ENCODE measurements at regions not wholly inside any gene's neighbourhood (a gene's known extent, or its start where the extent isn't known, plus 50 kb on each side); places are given as distances from the start of the nearest gene placed in this dataset.

DNA sequence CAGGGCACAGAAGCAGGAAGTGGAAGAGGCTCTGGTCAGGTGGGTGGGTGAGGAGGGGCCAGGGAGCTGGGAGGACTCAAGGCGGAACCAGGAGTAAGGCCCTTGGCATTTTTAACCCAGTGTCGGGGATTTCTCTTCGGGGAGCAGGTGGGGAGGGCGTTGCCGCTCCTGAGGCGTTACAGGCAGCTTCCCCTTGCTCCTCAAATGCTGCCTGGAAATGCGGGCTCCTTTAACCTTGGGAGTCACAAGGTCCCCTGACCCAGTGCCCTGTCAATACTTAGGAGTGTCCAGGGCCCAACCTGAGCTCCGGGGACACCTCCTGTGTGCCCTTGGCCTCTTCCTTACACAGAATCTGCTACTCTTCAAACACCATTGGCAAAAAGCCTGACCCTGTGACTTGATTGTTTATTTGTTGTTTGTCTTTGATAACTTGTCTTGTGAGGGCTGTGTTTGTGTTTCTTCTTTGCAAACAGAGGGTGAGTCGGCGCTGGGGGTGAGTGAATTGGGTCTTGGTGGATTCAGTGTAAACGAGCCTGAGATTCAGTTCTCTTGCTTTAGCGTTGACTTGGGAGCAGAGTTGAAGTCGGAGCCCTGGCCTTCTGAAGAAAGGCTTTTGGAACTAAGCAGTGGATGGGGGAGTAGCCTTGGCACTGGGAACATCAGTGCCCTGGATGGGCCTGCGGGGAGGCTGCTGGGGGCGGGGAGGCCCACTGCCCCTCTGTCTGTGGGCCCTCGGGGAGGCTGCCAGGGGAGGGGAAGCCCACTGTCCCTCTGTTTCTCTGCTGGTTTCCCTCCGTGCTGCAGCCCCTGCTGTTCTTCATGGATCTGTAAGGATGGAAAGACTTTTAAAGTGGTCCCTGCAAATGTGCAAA lies 300.7 kb upstream of the IRX4 start:
- no peaks in the 10 kb centered on the region for H3K9me3 ChIP-seq (ENCODE audit: insufficient read depth, low read length, severe bottlenecking)
- H3K9ac ChIP-seq (ENCODE audit: low read depth, low read length), result no peak overlapping the region

DNA sequence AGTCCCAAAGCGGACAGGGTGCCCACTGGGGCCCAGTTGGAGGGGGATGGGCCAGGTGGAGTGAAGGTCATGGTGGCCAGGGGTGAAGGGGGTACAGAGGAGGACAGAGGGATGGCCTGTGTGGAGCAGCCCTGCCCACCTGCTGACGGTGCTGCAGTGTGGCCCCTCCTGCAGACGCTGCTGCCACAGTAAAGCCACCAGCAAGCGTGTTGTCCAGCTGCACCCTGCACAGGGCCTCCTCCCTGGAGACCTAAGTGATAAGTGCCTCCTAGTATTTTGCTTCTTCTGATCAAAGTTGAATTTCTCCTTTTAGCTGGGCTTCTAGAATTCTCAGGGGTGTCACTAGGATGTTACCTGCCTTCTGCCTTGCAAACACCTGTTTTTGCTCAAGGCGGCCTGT lies 299.3 kb upstream of the IRX4 start:
- TF ChIP-seq, protein P1, sequence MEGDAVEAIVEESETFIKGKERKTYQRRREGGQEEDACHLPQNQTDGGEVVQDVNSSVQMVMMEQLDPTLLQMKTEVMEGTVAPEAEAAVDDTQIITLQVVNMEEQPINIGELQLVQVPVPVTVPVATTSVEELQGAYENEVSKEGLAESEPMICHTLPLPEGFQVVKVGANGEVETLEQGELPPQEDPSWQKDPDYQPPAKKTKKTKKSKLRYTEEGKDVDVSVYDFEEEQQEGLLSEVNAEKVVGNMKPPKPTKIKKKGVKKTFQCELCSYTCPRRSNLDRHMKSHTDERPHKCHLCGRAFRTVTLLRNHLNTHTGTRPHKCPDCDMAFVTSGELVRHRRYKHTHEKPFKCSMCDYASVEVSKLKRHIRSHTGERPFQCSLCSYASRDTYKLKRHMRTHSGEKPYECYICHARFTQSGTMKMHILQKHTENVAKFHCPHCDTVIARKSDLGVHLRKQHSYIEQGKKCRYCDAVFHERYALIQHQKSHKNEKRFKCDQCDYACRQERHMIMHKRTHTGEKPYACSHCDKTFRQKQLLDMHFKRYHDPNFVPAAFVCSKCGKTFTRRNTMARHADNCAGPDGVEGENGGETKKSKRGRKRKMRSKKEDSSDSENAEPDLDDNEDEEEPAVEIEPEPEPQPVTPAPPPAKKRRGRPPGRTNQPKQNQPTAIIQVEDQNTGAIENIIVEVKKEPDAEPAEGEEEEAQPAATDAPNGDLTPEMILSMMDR (IDR thresholded peaks at IDR 0.05; ENCODE audit: borderline replicate concordance, extremely low read depth, low read length, poor library complexity, severe bottlenecking), result no peak
- TF ChIP-seq EZH2 (IDR thresholded peaks at IDR 0.05; ENCODE audit: borderline replicate concordance, low read depth, low read length, severe bottlenecking), result no peak
- ATAC-seq (ENCODE audit: insufficient read depth, low read depth), result no peak
- Histone ChIP-seq H3K36me3 (ENCODE audit: insufficient read depth, low read length) (no peaks in the 10 kb centered on the region), H3K4me3 (ENCODE audit: low read depth in 1 of 2, low read length in 2 of 2) (no peak overlapping the region), H3K79me2 (ENCODE audit: insufficient read depth, low read length) (no peaks in the 10 kb centered on the region), H3K9me3 (ENCODE audit: insufficient read depth, low read length, severe bottlenecking) (no peaks in the 10 kb centered on the region), H2AFZ (ENCODE audit: low read depth, low read length) (no peak overlapping the region), H3K4me1 (ENCODE audit: insufficient read depth, low read length) (no peaks in the 10 kb centered on the region), H4K20me1 (ENCODE audit: insufficient read depth, low read length) (no peaks in the 10 kb centered on the region), H3K27ac (ENCODE audit: low read length) (no peak overlapping the region), H3K4me2 (ENCODE audit: insufficient read depth, low read length) (no peak overlapping the region), H3K27me3 (ENCODE audit: insufficient read depth, low read length, poor library complexity) (peaks cover 4% of the 10 kb centered on the region), H3K9ac (ENCODE audit: low read depth, low read length) (no peak overlapping the region)
- no peak for DNase-seq

More for the DNA sequence above, 300.7 kb upstream of the IRX4 start:
- H3K36me3 ChIP-seq (ENCODE audit: insufficient read depth, low read length), result no peaks in the 10 kb centered on the region
- DNase-seq (no peak), ATAC-seq (ENCODE audit: insufficient read depth, low read depth) (no peak)
- no peak overlapping the region for H3K4me2 ChIP-seq (ENCODE audit: insufficient read depth, low read length)
- no peaks in the 10 kb centered on the region for H4K20me1 ChIP-seq (ENCODE audit: insufficient read depth, low read length)
- no peak overlapping the region for H2AFZ ChIP-seq (ENCODE audit: low read depth, low read length)
- no peak overlapping the region for H3K4me3 ChIP-seq (ENCODE audit: low read depth in 1 of 2, low read length in 2 of 2)
- H3K27ac ChIP-seq (ENCODE audit: low read length), result no peak overlapping the region
- no peaks in the 10 kb centered on the region for H3K79me2 ChIP-seq (ENCODE audit: insufficient read depth, low read length)
- peaks cover 4% of the 10 kb centered on the region for H3K27me3 ChIP-seq (ENCODE audit: insufficient read depth, low read length, poor library complexity)
- no peak for TF ChIP-seq EZH2 (IDR thresholded peaks at IDR 0.05; ENCODE audit: borderline replicate concordance, low read depth, low read length, severe bottlenecking)
- TF ChIP-seq, protein P1 (IDR thresholded peaks at IDR 0.05; ENCODE audit: borderline replicate concordance, extremely low read depth, low read length, poor library complexity, severe bottlenecking), result no peak
- no peaks in the 10 kb centered on the region for H3K4me1 ChIP-seq (ENCODE audit: insufficient read depth, low read length)

DNA sequence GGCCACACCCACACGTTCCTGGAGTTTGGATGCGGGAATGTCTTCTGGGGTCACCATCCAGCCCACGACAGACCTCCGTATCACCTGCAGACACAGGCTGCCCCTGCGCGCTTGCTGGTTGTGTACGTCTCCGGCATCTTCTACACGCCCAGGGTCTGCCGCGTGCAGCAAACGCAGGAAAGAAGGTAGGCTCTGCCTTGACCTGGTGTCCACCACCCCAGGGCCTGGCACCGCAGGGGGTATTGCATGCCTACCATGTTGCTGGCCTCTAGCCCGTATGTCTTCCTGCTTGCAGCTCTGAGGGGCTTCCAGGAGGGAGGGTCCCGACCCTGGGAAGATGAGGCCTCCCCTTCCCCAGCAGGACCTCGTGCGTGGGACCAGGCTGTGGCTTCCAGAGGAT lies 298.8 kb upstream of the IRX4 start:
- no peaks in the 10 kb centered on the region for H3K79me2 ChIP-seq (ENCODE audit: insufficient read depth, low read length)
- H3K27me3 ChIP-seq (ENCODE audit: insufficient read depth, low read length, poor library complexity), result peaks cover 4% of the 10 kb centered on the region
- H3K9me3 ChIP-seq (ENCODE audit: insufficient read depth, low read length, severe bottlenecking), result no peaks in the 10 kb centered on the region
- no peak overlapping the region for H3K4me2 ChIP-seq (ENCODE audit: insufficient read depth, low read length)
- no peaks in the 10 kb centered on the region for H4K20me1 ChIP-seq (ENCODE audit: insufficient read depth, low read length)
- H3K9ac ChIP-seq (ENCODE audit: low read depth, low read length), result no peak overlapping the region
- no peak overlapping the region for H3K27ac ChIP-seq (ENCODE audit: low read length)
- ATAC-seq (ENCODE audit: insufficient read depth, low read depth) (no peak), DNase-seq (no peak)
- H2AFZ ChIP-seq (ENCODE audit: low read depth, low read length), result no peak overlapping the region
- no peak for TF ChIP-seq EZH2 (IDR thresholded peaks at IDR 0.05; ENCODE audit: borderline replicate concordance, low read depth, low read length, severe bottlenecking)
- TF ChIP-seq, protein P1 (IDR thresholded peaks at IDR 0.05; ENCODE audit: borderline replicate concordance, extremely low read depth, low read length, poor library complexity, severe bottlenecking), result no peak
- H3K36me3 ChIP-seq (ENCODE audit: insufficient read depth, low read length), result no peaks in the 10 kb centered on the region
- no peaks in the 10 kb centered on the region for H3K4me1 ChIP-seq (ENCODE audit: insufficient read depth, low read length)
- no peak overlapping the region for H3K4me3 ChIP-seq (ENCODE audit: low read depth in 1 of 2, low read length in 2 of 2)

Measured in DND-41 (cell line).